ENCODE measurements at regions not wholly inside any gene's neighbourhood (a gene's known extent, or its start where the extent isn't known, plus 50 kb on each side); places are given as distances from the start of the nearest gene placed in this dataset.

DNA sequence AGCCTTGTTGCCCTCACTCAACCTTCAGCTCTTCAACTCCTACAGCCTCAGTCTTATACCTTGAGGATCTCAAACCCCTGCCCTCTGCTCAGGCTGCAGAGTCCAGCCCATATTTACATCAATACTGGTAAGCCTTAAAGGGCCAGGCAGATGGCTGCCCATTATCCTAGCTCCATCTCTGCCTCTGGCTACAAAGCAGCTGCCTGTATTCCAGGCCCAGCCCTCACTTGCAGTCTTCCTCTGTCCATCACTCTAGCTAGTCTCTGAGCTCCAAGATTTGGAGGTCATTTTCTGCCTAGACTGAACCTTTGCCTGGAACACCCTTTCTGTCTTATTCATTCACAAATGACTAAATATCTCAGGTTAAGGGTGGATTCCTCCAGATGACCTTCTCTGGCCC lies 50.2 kb upstream of the GALNT10 start:
- TF ChIP-seq, protein P1, sequence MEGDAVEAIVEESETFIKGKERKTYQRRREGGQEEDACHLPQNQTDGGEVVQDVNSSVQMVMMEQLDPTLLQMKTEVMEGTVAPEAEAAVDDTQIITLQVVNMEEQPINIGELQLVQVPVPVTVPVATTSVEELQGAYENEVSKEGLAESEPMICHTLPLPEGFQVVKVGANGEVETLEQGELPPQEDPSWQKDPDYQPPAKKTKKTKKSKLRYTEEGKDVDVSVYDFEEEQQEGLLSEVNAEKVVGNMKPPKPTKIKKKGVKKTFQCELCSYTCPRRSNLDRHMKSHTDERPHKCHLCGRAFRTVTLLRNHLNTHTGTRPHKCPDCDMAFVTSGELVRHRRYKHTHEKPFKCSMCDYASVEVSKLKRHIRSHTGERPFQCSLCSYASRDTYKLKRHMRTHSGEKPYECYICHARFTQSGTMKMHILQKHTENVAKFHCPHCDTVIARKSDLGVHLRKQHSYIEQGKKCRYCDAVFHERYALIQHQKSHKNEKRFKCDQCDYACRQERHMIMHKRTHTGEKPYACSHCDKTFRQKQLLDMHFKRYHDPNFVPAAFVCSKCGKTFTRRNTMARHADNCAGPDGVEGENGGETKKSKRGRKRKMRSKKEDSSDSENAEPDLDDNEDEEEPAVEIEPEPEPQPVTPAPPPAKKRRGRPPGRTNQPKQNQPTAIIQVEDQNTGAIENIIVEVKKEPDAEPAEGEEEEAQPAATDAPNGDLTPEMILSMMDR (IDR thresholded peaks at IDR 0.05): no peak
- no peak for TF ChIP-seq POLR2AphosphoS5 (IDR thresholded peaks at IDR 0.05; ENCODE audit: low read depth, low read length)
- no peak for TF ChIP-seq SIN3A (IDR thresholded peaks at IDR 0.05; ENCODE audit: borderline replicate concordance, insufficient read depth, low read depth, low read length)
- TF ChIP-seq REST (IDR thresholded peaks at IDR 0.05; ENCODE audit: insufficient read depth in 1 of 2, low read depth in 2 of 2, low read length in 1 of 2): no peak
- TF ChIP-seq TCF7L2 (IDR thresholded peaks at IDR 0.05; ENCODE audit: low read depth, low read length): no peak
